Fibroblast of lung (primary cell): ENCODE measurements at regions not wholly inside any gene's neighbourhood (a gene's known extent, or its start where the extent isn't known, plus 50 kb on each side); places are given as distances from the start of the nearest gene placed in this dataset.

Experiments
- DNase-seq, 2 donors: peaks; one replicate each; pipeline versions ENCODE4 v3.0.0 to v3.0.0-alpha.2; 2010; ENCODE audit warnings: low read depth in 2 of 2
- H2AFZ ChIP-seq: 2 replicates; pipeline ENCODE4 v1.5.1; 2012; ENCODE audit warnings: low read length, control low read depth, inconsistent platforms
- H3K27ac ChIP-seq: 2 replicates; pipeline ENCODE4 v1.5.1; 2011; ENCODE audit warnings: low read length, control low read depth; ENCODE audit not compliant: insufficient read depth
- H3K27me3 ChIP-seq: 2 replicates; pipeline ENCODE4 v1.5.1; 2011; ENCODE audit warnings: mild to moderate bottlenecking, low read length; ENCODE audit not compliant: control insufficient read depth, insufficient read depth
- H3K36me3 ChIP-seq: 2 replicates; pipeline ENCODE4 v1.5.1; 2011; ENCODE audit warnings: low read length; ENCODE audit not compliant: control insufficient read depth, insufficient read depth
- H3K4me1 ChIP-seq: 2 replicates; pipeline ENCODE4 v1.5.1; 2011; ENCODE audit warnings: low read length; ENCODE audit not compliant: control insufficient read depth, insufficient read depth; ENCODE audit errors: extremely low read depth
- H3K4me2 ChIP-seq: 2 replicates; pipeline ENCODE4 v1.5.1; 2011; ENCODE audit warnings: low read length, control low read depth; ENCODE audit not compliant: insufficient read depth; ENCODE audit errors: extremely low read depth
- H3K4me3 ChIP-seq, 4 experiments: fragments of 200-600 bp in 1 of 4; sonication (generic) in 1 of 4; replicated peaks in 1 of 4; 2 replicates each; pipeline ENCODE4 v1.5.1; 2011 to 2016; ENCODE audit warnings: low read length in 4 of 4, low read depth in 3 of 4, mild to moderate bottlenecking in 3 of 4, control low read depth in 2 of 4, inconsistent platforms in 1 of 4, mixed read lengths in 1 of 4; ENCODE audit not compliant: insufficient read depth in 1 of 4; ENCODE audit errors: control extremely low read depth in 1 of 4
- H3K79me2 ChIP-seq: 2 replicates; pipeline ENCODE4 v1.5.1; 2012; ENCODE audit warnings: mild to moderate bottlenecking, low read length, inconsistent platforms; ENCODE audit not compliant: control insufficient read depth, insufficient read depth
- H3K9ac ChIP-seq: 2 replicates; pipeline ENCODE4 v1.5.1; 2011; ENCODE audit warnings: mild to moderate bottlenecking, low read length, control low read depth; ENCODE audit not compliant: insufficient read depth
- H3K9me3 ChIP-seq: 2 replicates; pipeline ENCODE4 v1.5.1; 2012; ENCODE audit warnings: low read depth, low read length; ENCODE audit not compliant: control insufficient read depth, insufficient read depth
- H4K20me1 ChIP-seq: 2 replicates; pipeline ENCODE4 v1.5.1; 2011; ENCODE audit warnings: low read length; ENCODE audit not compliant: control insufficient read depth, insufficient read depth; ENCODE audit errors: extremely low read depth
- EZH2 ChIP-seq: IDR thresholded peaks from 2 replicates; pipeline ENCODE4 v1.5.1; 2012; ENCODE audit warnings: low read length, control low read depth, mild to moderate bottlenecking; ENCODE audit errors: missing control alignments
- TF ChIP-seq, protein P1 (sequence below), 2 donors: IDR thresholded peaks in 1 of 2; conservative IDR thresholded peaks in 1 of 2; 1 replicate in 1 of 2; 2 replicates in 1 of 2; pipeline ENCODE4 v1.5.1; 2011 to 2012; ENCODE audit warnings: low read length in 2 of 2, control low read depth in 1 of 2, inconsistent platforms in 1 of 2, low read depth in 1 of 2, mild to moderate bottlenecking in 1 of 2

DNA sequence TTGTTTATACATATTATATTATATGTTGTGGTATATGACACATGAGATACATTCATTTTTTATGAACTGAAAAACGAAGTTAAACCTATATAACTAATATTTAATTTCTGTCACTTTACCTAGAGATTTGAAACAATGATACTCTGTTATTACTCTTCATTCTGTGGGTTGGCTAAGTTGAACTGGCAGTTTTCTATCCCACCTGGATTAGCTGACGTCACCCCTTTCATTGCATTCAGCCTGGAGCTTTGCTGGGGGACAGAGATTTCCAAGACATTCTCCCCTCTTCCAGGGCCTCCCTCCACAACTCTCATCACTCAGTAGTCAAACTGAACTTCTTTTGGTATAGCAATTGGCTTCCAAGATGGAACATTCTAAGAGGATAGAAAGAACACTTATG, 309.2 kb upstream of the SATB1 start:
- Histone ChIP-seq H3K27me3 (no peaks in the 10 kb centered on the region), H4K20me1 (no peaks in the 10 kb centered on the region), H3K9me3 (no peaks in the 10 kb centered on the region), H3K4me3 (no peak overlapping the region), H3K9ac (no peak overlapping the region), H3K4me1 (no peaks in the 10 kb centered on the region), H3K36me3 (no peaks in the 10 kb centered on the region), H3K4me2 (no peak overlapping the region), H2AFZ (no peak overlapping the region), H3K27ac (no peak overlapping the region), H3K79me2 (no peaks in the 10 kb centered on the region)
- TF ChIP-seq, protein P1, sequence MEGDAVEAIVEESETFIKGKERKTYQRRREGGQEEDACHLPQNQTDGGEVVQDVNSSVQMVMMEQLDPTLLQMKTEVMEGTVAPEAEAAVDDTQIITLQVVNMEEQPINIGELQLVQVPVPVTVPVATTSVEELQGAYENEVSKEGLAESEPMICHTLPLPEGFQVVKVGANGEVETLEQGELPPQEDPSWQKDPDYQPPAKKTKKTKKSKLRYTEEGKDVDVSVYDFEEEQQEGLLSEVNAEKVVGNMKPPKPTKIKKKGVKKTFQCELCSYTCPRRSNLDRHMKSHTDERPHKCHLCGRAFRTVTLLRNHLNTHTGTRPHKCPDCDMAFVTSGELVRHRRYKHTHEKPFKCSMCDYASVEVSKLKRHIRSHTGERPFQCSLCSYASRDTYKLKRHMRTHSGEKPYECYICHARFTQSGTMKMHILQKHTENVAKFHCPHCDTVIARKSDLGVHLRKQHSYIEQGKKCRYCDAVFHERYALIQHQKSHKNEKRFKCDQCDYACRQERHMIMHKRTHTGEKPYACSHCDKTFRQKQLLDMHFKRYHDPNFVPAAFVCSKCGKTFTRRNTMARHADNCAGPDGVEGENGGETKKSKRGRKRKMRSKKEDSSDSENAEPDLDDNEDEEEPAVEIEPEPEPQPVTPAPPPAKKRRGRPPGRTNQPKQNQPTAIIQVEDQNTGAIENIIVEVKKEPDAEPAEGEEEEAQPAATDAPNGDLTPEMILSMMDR (conservative IDR thresholded peaks at IDR 0.05 in 1 of 2, IDR thresholded peaks at IDR 0.05 in 1 of 2; ENCODE audit: low read depth in 1 of 2, low read length in 2 of 2) = no peak
- no peak for TF ChIP-seq EZH2
- DNase-seq = no peak

DNA sequence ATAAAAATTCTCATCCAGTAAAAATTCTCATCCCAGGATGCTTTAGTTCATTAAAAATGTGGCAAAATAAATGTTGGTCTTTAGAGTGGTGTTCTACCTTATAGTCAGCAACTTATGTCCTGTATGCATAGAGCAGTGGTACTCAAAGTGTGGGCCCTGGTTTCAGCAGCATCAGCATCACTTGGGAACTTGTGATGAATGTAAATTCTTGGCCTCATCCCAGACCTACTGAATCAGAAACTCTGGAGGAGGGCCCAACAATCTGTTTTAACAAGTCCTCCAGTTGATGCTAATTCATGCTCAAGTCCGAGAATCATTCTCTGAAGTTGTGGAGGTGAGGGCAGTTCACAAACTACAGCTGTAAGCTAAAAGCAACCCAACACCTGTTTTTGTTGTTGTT, 307.3 kb upstream of the SATB1 start:
- Histone ChIP-seq H3K4me1 (no peaks in the 10 kb centered on the region), H4K20me1 (no peaks in the 10 kb centered on the region), H3K79me2 (no peaks in the 10 kb centered on the region), H3K4me2 (no peak overlapping the region), H3K4me3 (no peak overlapping the region), H3K9ac (no peak overlapping the region), H3K9me3 (no peaks in the 10 kb centered on the region), H3K27ac (no peak overlapping the region), H3K36me3 (no peaks in the 10 kb centered on the region), H3K27me3 (no peaks in the 10 kb centered on the region), H2AFZ (no peak overlapping the region)
- no peak for TF ChIP-seq EZH2
- TF ChIP-seq, protein P1 (conservative IDR thresholded peaks at IDR 0.05 in 1 of 2, IDR thresholded peaks at IDR 0.05 in 1 of 2; ENCODE audit: low read depth in 1 of 2, low read length in 2 of 2) = no peak
- DNase-seq = peak in 1 of 2 donors; percentile 1

DNA sequence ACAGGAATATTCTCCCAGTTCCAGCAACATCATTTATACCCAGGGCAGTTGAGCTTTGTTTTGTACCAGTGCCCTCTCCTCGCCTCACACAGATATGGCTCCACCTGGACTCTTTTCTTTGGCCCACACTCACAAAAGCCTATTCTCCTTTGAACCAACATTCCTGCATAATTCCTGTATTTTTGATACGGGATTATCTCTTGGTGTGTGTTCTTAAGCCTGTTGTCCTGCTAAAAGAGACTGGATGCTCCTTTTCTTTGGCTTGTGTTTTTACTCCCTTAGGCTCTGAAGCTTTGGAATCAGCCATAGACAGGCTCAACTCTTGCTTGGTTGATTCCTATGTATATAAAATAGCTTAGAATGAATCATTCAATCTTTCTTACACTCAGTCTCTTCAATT, 305.4 kb upstream of the SATB1 start:
- Histone ChIP-seq H3K4me1 (no peaks in the 10 kb centered on the region), H3K27ac (no peak overlapping the region), H3K9ac (no peak overlapping the region), H3K4me2 (no peak overlapping the region), H3K36me3 (no peaks in the 10 kb centered on the region), H3K27me3 (no peaks in the 10 kb centered on the region), H2AFZ (no peak overlapping the region), H3K79me2 (no peaks in the 10 kb centered on the region), H4K20me1 (no peaks in the 10 kb centered on the region), H3K9me3 (no peaks in the 10 kb centered on the region), H3K4me3 (no peak overlapping the region)
- TF ChIP-seq, protein P1 (conservative IDR thresholded peaks at IDR 0.05 in 1 of 2, IDR thresholded peaks at IDR 0.05 in 1 of 2; ENCODE audit: low read depth in 1 of 2, low read length in 2 of 2) = no peak
- no peak for TF ChIP-seq EZH2
- no peak for DNase-seq
